Thyroid gland (tissue), 4 donors: ENCODE measurements at regions not wholly inside any gene's neighbourhood (a gene's known extent, or its start where the extent isn't known, plus 50 kb on each side); places are given as distances from the start of the nearest gene placed in this dataset.

Experiments
- DNase-seq, 2 donors: peaks; one replicate each; pipeline ENCODE4 v3.0.0-alpha.2; 2019
- H3K27ac ChIP-seq, 3 donors: fragments of 200-600 bp; sonication (generic); 1 replicate in 2 of 3; 2 replicates in 1 of 3; pipeline ENCODE4 v1.5.1; 2016 to 2019; ENCODE audit warnings: mild to moderate bottlenecking in 1 of 3, moderate library complexity in 1 of 3
- H3K27me3 ChIP-seq: fragments of 200-600 bp; sonication (generic); one replicate; pipeline ENCODE4 v1.5.1; 2019
- H3K36me3 ChIP-seq, 2 donors: fragments of 200-600 bp; sonication (generic); one replicate each; pipeline ENCODE4 v1.5.1; 2016 to 2019
- H3K4me1 ChIP-seq, 2 donors: fragments of 200-600 bp; sonication (generic); one replicate each; pipeline ENCODE4 v1.5.1; 2017 to 2019
- H3K4me3 ChIP-seq, 3 donors: fragments of 200-600 bp; sonication (generic); replicated peaks in 1 of 3; 1 replicate in 2 of 3; 2 replicates in 1 of 3; pipeline ENCODE4 v1.5.1; 2016; ENCODE audit warnings: mild to moderate bottlenecking in 1 of 3
- H3K9me3 ChIP-seq: fragments of 200-600 bp; sonication (generic); one replicate; pipeline ENCODE4 v1.5.1; 2017
- POLR2A ChIP-seq, 2 donors: fragments of 450-650 bp; IDR thresholded peaks; one replicate each; pipeline ENCODE4 v1.6.1; 2017; ENCODE audit warnings: antibody characterized with exemption in 2 of 2, mild to moderate bottlenecking in 2 of 2, moderate library complexity in 1 of 2
- WGBS, 2 donors: methylation state at CpG; one replicate each; pipeline ENCODE4 v1.1.5; 2017; 5-methylcytosine and 5-hydroxymethylcytosine counted together
- intact Hi-C: fragments of 100-400 bp; cut with DNase I; formaldehyde crosslinking; loops from one replicate; pipeline ENCODE4 v1.15.1; 2023
- TF ChIP-seq, protein P1 (sequence below), 6 experiments: fragments of 200-600 bp in 3 of 6; fragments of 450-650 bp in 3 of 6; sonication (generic) in 3 of 6; IDR thresholded peaks; one replicate each; pipeline ENCODE4 v1.5.1; 2016 to 2019; ENCODE audit warnings: antibody characterized with exemption in 6 of 6, mild to moderate bottlenecking in 2 of 6, inconsistent platforms in 1 of 6, moderate library complexity in 1 of 6

DNA sequence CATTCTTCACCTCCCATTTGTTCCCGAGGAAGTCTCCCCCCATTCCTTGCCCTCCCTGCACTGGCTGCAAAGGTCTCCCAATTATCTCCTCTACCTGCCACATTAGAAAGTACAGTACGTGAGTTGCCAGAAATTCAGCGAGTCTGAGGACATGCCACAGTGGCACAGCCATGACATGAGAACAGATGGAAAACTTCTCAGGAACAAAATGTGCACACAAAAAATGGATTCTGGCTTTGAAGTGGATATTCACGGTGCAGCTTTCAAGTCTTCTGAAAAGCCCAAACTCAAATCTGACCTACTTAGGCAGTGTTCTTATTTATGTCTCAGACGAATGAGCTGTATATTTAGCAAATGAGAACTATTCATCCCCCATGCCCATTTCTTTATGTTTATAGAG, 269.1 kb upstream of the ARID1B start:
- no peaks in the 10 kb centered on the region for H3K36me3 ChIP-seq
- H3K27me3 ChIP-seq, result no peaks in the 10 kb centered on the region
- DNase-seq, result no peak
- H3K4me3 ChIP-seq, result no peak overlapping the region
- no peaks in the 10 kb centered on the region for H3K9me3 ChIP-seq
- intact Hi-C loops, result no loop called here
- H3K27ac ChIP-seq, result no peak overlapping the region
- WGBS, 2 donors, result 82 to 91% methylated on average over 5 of the region's 5 CpGs
- H3K4me1 ChIP-seq, result no peaks in the 10 kb centered on the region
- no peak for TF ChIP-seq POLR2A (IDR thresholded peaks at IDR 0.05)
- TF ChIP-seq, protein P1, sequence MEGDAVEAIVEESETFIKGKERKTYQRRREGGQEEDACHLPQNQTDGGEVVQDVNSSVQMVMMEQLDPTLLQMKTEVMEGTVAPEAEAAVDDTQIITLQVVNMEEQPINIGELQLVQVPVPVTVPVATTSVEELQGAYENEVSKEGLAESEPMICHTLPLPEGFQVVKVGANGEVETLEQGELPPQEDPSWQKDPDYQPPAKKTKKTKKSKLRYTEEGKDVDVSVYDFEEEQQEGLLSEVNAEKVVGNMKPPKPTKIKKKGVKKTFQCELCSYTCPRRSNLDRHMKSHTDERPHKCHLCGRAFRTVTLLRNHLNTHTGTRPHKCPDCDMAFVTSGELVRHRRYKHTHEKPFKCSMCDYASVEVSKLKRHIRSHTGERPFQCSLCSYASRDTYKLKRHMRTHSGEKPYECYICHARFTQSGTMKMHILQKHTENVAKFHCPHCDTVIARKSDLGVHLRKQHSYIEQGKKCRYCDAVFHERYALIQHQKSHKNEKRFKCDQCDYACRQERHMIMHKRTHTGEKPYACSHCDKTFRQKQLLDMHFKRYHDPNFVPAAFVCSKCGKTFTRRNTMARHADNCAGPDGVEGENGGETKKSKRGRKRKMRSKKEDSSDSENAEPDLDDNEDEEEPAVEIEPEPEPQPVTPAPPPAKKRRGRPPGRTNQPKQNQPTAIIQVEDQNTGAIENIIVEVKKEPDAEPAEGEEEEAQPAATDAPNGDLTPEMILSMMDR (IDR thresholded peaks at IDR 0.05), result no peak

DNA sequence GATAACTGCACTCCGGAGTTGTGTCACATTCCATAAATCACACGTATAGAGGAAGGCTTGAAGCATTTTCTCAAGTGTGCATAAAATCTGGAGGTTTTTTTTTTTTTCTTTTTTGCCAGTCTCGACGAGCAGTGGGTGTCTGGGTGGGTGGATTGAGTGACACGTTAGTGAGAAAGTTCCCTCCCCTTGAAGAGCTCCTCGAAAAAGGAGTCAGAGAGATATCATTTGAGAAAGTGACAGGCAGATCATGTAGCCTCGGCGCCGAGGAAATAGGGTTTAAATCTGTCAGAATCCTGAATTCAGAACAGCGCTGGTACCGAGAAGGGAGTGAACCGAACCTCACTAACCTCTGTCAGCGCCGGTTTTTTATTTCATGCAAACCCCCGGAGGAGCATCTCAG, 269.5 kb upstream of the ARID1B start:
- 83 to 90% methylated on average over 15 of the region's 15 CpGs for WGBS, 2 donors
- no peak overlapping the region for H3K4me3 ChIP-seq
- no peak for DNase-seq
- H3K9me3 ChIP-seq, result no peaks in the 10 kb centered on the region
- intact Hi-C loops, result no loop called here
- no peaks in the 10 kb centered on the region for H3K36me3 ChIP-seq
- no peaks in the 10 kb centered on the region for H3K4me1 ChIP-seq
- TF ChIP-seq, protein P1 (IDR thresholded peaks at IDR 0.05), result no peak
- no peak for TF ChIP-seq POLR2A (IDR thresholded peaks at IDR 0.05)
- no peaks in the 10 kb centered on the region for H3K27me3 ChIP-seq
- H3K27ac ChIP-seq, result no peak overlapping the region

- H3K4me1 ChIP-seq, result no peaks in the 10 kb centered on the region
- 73 to 89% methylated on average over 6 of the region's 6 CpGs for WGBS, 2 donors
- intact Hi-C loops, result no loop called here
- DNase-seq, result no peak
- TF ChIP-seq, protein P1 (IDR thresholded peaks at IDR 0.05), result no peak
- no peak overlapping the region for H3K4me3 ChIP-seq
- no peaks in the 10 kb centered on the region for H3K9me3 ChIP-seq
- no peak overlapping the region for H3K27ac ChIP-seq
- H3K27me3 ChIP-seq, result no peaks in the 10 kb centered on the region
- H3K36me3 ChIP-seq, result no peaks in the 10 kb centered on the region
Measured at GRCh38 chr6:156507106-156507505, 270.1 kb upstream of the ARID1B start.

- no peak overlapping the region for H3K4me3 ChIP-seq
- intact Hi-C loops, result no loop called here
Measured at GRCh38 chr6:156502969-156503504, 274.1 kb upstream of the ARID1B start.

DNA sequence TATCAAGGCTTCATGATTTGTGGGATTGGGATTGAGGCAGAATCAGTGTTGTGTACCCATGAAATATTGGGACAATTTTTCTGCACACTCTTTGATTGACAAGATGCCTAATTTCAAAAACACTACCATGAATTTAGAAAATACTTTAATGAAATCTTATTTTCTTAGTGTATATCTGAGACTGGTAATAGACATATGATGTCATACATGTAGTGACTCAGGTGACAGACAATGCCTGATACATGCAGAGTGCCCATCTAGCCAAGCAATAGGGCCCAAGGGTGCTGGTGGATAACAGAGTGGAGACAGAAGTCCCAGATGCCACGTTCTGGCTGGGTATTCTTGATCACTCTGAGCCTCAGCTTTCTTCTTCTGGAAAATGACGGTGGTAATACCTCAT, 279.6 kb upstream of the ARID1B start:
- H3K27ac ChIP-seq, result no peak overlapping the region
- H3K4me1 ChIP-seq, result no peaks in the 10 kb centered on the region
- DNase-seq, result no peak
- no peaks in the 10 kb centered on the region for H3K9me3 ChIP-seq
- no peaks in the 10 kb centered on the region for H3K36me3 ChIP-seq
- H3K4me3 ChIP-seq, result no peak overlapping the region
- intact Hi-C loops, result no loop called here
- WGBS, 2 donors, result 84 to 94% methylated on average over 2 of the region's 2 CpGs
- TF ChIP-seq POLR2A (IDR thresholded peaks at IDR 0.05), result no peak
- TF ChIP-seq, protein P1 (IDR thresholded peaks at IDR 0.05), result no peak
- H3K27me3 ChIP-seq, result no peaks in the 10 kb centered on the region

More at GRCh38 chr6:156502969-156503504, 274.1 kb upstream of the ARID1B start:
- DNase-seq, result no peak
- WGBS, 2 donors, result 92% methylated on average over 8 of the region's 8 CpGs
- H3K9me3 ChIP-seq, result no peaks in the 10 kb centered on the region
- no peaks in the 10 kb centered on the region for H3K36me3 ChIP-seq
- no peaks in the 10 kb centered on the region for H3K4me1 ChIP-seq
- no peak for TF ChIP-seq POLR2A (IDR thresholded peaks at IDR 0.05)
- TF ChIP-seq, protein P1 (IDR thresholded peaks at IDR 0.05), result no peak
- no peak overlapping the region for H3K27ac ChIP-seq
- no peaks in the 10 kb centered on the region for H3K27me3 ChIP-seq
